ENCODE measurements at regions not wholly inside any gene's neighbourhood (a gene's known extent, or its start where the extent isn't known, plus 50 kb on each side); places are given as distances from the start of the nearest gene placed in this dataset.

DNA sequence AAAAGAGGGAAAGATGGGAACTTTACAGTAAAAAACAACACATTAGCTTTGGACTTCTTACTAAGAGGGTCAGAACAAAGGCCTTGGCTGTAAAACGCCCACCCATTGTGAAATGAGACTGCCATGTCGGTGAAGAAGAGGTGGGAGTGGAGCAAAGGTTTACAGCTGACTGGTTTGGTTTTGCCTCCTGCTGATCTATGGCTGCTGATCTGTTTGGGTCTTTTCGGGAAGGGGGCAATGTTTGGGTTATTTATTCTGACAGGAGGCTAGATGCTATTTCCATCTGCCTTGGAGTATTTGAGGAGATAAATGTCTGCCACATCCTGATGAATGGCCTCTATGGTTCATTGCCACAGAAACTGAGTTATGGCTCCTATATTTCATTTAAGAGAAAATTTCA is 408.7 kb downstream of the TLE4 start:
- no peaks in the 10 kb centered on the region for H3K27me3 ChIP-seq
- no peaks in the 10 kb centered on the region for H3K36me3 ChIP-seq (replicated peaks in 1 of 2)
- TF ChIP-seq POLR2A (IDR thresholded peaks at IDR 0.05) = no peak
- TF ChIP-seq, protein P1, sequence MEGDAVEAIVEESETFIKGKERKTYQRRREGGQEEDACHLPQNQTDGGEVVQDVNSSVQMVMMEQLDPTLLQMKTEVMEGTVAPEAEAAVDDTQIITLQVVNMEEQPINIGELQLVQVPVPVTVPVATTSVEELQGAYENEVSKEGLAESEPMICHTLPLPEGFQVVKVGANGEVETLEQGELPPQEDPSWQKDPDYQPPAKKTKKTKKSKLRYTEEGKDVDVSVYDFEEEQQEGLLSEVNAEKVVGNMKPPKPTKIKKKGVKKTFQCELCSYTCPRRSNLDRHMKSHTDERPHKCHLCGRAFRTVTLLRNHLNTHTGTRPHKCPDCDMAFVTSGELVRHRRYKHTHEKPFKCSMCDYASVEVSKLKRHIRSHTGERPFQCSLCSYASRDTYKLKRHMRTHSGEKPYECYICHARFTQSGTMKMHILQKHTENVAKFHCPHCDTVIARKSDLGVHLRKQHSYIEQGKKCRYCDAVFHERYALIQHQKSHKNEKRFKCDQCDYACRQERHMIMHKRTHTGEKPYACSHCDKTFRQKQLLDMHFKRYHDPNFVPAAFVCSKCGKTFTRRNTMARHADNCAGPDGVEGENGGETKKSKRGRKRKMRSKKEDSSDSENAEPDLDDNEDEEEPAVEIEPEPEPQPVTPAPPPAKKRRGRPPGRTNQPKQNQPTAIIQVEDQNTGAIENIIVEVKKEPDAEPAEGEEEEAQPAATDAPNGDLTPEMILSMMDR (IDR thresholded peaks at IDR 0.05) = no peak
- no peak for DNase-seq
- no peak overlapping the region for H3K4me3 ChIP-seq
- intact Hi-C loops (cut with DNase I) = no loop called here
- WGBS, 4 donors = 41 to 55% (median 51%) methylated on average over 3 of the region's 3 CpGs
- no peak overlapping the region for H3K27ac ChIP-seq
- H3K4me1 ChIP-seq (replicated peaks in 1 of 2) = no peaks in the 10 kb centered on the region
- H3K9me3 ChIP-seq (replicated peaks in 1 of 3) = no peaks in the 10 kb centered on the region

DNA sequence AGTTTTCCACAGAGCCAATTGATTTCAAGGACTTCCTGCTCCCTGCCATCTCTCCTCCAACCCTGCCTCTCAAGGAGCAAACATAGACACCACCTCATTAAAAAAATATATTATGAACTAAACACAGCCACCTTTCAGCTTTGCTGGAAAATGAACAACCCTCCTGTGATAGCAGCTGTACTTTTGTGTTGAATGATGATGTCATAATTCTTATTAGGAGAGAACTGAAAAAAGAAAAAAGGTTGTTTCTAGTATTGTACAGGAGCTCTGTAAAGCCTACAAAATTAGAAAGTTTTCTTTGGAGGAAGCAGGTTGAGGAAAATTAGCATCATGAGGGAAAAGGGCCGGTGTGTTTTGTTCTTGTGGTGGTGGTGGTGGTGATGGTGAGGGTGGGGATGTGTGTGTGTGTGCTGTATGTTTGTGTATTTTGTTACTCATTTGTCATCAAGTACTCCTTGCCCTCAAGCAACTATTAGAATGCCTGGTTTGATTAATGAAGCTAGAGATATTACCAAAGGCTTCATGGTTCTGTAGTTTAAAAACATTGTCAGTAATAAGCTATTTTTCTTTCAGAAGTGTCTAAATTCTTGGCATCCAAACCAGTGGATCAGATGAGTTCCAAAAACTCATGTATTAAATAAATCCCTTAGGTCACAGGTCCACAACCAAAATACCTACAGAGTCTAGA is 405.9 kb downstream of the TLE4 start:
- Histone ChIP-seq H3K4me3 (no peak overlapping the region), H3K36me3 (replicated peaks in 1 of 2) (no peaks in the 10 kb centered on the region), H3K4me1 (replicated peaks in 1 of 2) (no peaks in the 10 kb centered on the region), H3K9me3 (replicated peaks in 1 of 3) (no peaks in the 10 kb centered on the region), H3K27ac (no peak overlapping the region), H3K27me3 (no peaks in the 10 kb centered on the region)
- no peak for DNase-seq
- TF ChIP-seq POLR2A (IDR thresholded peaks at IDR 0.05) = no peak
- TF ChIP-seq, protein P1 (IDR thresholded peaks at IDR 0.05) = no peak
- intact Hi-C loops (cut with DNase I) = no loop called here
- WGBS, 4 donors = 88 to 96% (median 93%) methylated on average over 1 of the region's 1 CpG

DNA sequence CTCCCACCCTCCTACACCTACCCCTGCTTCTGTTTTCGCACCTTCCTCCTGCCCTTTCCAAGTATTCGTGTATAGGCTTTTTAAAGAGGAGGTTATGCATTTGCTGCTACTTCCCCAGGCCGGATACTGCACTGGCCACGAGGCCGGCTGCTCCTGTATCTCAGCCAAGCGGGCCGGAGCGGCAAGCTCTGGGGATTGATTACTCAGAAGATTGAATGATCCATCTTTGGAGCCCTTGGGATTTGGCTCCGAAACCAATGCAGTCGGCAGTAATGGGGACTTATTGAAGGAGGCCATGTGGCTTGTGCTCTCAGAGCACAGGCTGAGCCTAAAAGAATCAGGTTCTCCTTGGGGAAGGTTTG is 405.3 kb downstream of the TLE4 start:
- TF ChIP-seq, protein P1 (IDR thresholded peaks at IDR 0.05) = no peak
- TF ChIP-seq POLR2A (IDR thresholded peaks at IDR 0.05) = no peak

DNA sequence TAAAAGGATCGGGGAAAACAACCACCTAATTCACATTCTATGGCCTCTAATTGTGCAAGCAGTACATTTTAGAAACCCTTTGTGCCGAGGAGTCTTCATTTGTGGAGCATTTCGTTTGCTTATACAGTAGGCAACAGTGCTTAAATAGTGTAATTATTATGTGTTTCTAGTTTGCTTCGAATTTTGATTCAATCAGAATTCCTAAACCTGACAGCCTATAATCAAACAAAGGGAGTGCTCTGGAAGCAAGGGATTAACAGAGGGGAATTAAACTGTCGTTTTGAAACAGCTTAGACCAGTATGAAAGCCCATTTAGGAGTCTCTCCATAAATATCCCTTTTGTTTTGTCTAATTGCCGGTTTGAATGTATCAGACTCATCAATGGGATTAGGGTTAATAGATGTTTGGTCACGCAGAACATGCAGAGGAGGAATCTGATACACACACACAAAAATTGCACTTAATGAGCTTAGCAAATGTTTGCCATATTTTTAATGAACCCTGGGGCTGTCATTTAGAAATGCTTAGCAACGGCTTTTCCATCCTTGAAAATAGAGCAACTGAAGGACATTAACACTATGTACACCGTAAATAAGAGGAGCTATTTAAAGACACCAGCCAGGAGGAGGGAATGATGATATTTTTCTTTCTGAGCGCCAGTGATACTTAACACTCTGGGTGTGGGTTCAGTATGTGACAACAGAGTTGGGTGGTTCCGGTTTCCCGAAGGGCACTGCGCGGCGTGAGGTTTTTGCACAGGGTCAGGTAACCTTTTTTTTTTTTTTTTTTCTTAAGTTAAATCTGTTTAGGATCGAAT is 404.7 kb downstream of the TLE4 start:
- no peak for DNase-seq
- H3K4me3 ChIP-seq = no peak overlapping the region
- H3K36me3 ChIP-seq (replicated peaks in 1 of 2) = no peaks in the 10 kb centered on the region
- H3K27me3 ChIP-seq = no peaks in the 10 kb centered on the region
- H3K9me3 ChIP-seq (replicated peaks in 1 of 3) = no peaks in the 10 kb centered on the region
- WGBS, 4 donors = 70 to 71% (median 71%) methylated on average over 16 of the region's 16 CpGs
- no peaks in the 10 kb centered on the region for H3K4me1 ChIP-seq (replicated peaks in 1 of 2)
- TF ChIP-seq, protein P1 (IDR thresholded peaks at IDR 0.05) = no peak
- no peak for TF ChIP-seq POLR2A (IDR thresholded peaks at IDR 0.05)
- intact Hi-C loops (cut with DNase I) = no loop called here
- H3K27ac ChIP-seq = no peak overlapping the region

More for the DNA sequence above, 405.3 kb downstream of the TLE4 start:
- Histone ChIP-seq H3K27me3 (no peaks in the 10 kb centered on the region), H3K4me3 (no peak overlapping the region), H3K27ac (no peak overlapping the region), H3K36me3 (replicated peaks in 1 of 2) (no peaks in the 10 kb centered on the region), H3K9me3 (replicated peaks in 1 of 3) (no peaks in the 10 kb centered on the region), H3K4me1 (replicated peaks in 1 of 2) (no peaks in the 10 kb centered on the region)
- WGBS, 4 donors = 73 to 84% (median 82%) methylated on average over 10 of the region's 10 CpGs
- intact Hi-C loops (cut with DNase I) = no loop called here
- no peak for DNase-seq

Data from adrenal gland (tissue), 9 donors.